ENCODE measurements at regions not wholly inside any gene's neighbourhood (a gene's known extent, or its start where the extent isn't known, plus 50 kb on each side); places are given as distances from the start of the nearest gene placed in this dataset.

GRCh38 chr16:56106527-56106926 is 84.8 kb upstream of the GNAO1 start:
- TF ChIP-seq CTCF (IDR thresholded peaks at IDR 0.05; ENCODE audit: insufficient read depth, low read length, poor library complexity, severe bottlenecking) (no peak), EZH2phosphoT487 (conservative IDR thresholded peaks at IDR 0.05; ENCODE audit: low read length) (no peak)

Data from SU-DHL-6 (cell line).